Endodermal cell (in vitro differentiated cells): ENCODE measurements at regions not wholly inside any gene's neighbourhood (a gene's known extent, or its start where the extent isn't known, plus 50 kb on each side); places are given as distances from the start of the nearest gene placed in this dataset.

Experiments
- DNase-seq: peaks from one replicate; pipeline ENCODE4 v3.0.0-alpha.2; 2017
- H3K27ac ChIP-seq: 2 replicates; pipeline ENCODE4 v1.5.1; 2013; ENCODE audit warnings: mild to moderate bottlenecking, low read depth, low read length, moderate library complexity
- H3K27me3 ChIP-seq: 2 replicates; pipeline ENCODE4 v1.6.1; 2013; ENCODE audit warnings: mild to moderate bottlenecking, low read length, moderate library complexity; ENCODE audit not compliant: insufficient read depth, control insufficient read depth, poor library complexity, severe bottlenecking
- H3K36me3 ChIP-seq: 2 replicates; pipeline ENCODE4 v1.7.0; 2013; ENCODE audit warnings: mild to moderate bottlenecking, low read length, moderate library complexity; ENCODE audit not compliant: control insufficient read depth, insufficient read depth
- H3K4me1 ChIP-seq: one replicate; pipeline ENCODE4 v1.7.0; 2013; ENCODE audit warnings: low read length; ENCODE audit not compliant: control insufficient read depth, insufficient read depth
- H3K4me3 ChIP-seq: 2 replicates; pipeline ENCODE4 v1.5.1; 2013; ENCODE audit warnings: mild to moderate bottlenecking, low read length, moderate library complexity
- H3K9ac ChIP-seq: 2 replicates; pipeline ENCODE4 v1.6.1; 2013; ENCODE audit warnings: mild to moderate bottlenecking, low read length, moderate library complexity; ENCODE audit not compliant: poor library complexity, severe bottlenecking; ENCODE audit errors: extremely low read depth
- H3K9me3 ChIP-seq: 2 replicates; pipeline ENCODE4 v1.6.1; 2013; ENCODE audit warnings: mild to moderate bottlenecking, low read length, moderate library complexity; ENCODE audit not compliant: control insufficient read depth
- H3K27ac Mint-ChIP-seq: 2 replicates; pipeline ENCODE4 v1.8.0; 2020; ENCODE audit warnings: mixed read lengths
- H3K27me3 Mint-ChIP-seq: 2 replicates; pipeline ENCODE4 v1.8.0; 2021; ENCODE audit warnings: mild to moderate bottlenecking, mixed read lengths; ENCODE audit not compliant: insufficient read depth
- H3K36me3 Mint-ChIP-seq: 2 replicates; pipeline ENCODE4 v1.8.0; 2020; ENCODE audit warnings: low read depth, mixed read lengths
- H3K4me1 Mint-ChIP-seq: 2 replicates; pipeline ENCODE4 v1.8.0; 2020; ENCODE audit warnings: mixed read lengths
- H3K4me3 Mint-ChIP-seq: 2 replicates; pipeline ENCODE4 v1.8.0; 2020; ENCODE audit warnings: mild to moderate bottlenecking, moderate library complexity, mixed read lengths
- H3K9me3 Mint-ChIP-seq: 2 replicates; pipeline ENCODE4 v1.8.0; 2020; ENCODE audit warnings: mild to moderate bottlenecking, mixed read lengths
- WGBS, 2 experiments: methylation state at CpG; one replicate each; pipeline versions ENCODE4 v1.1.5 to v1.1.7; 2013; ENCODE audit warnings: missing lambda C conversion rate in 2 of 2, mixed read lengths in 1 of 2; ENCODE audit not compliant: insufficient coverage in 1 of 2, insufficient read length in 1 of 2; 5-methylcytosine and 5-hydroxymethylcytosine counted together
- TF ChIP-seq, protein P1 (sequence below): fragments of 200-600 bp; sonication (generic); conservative IDR thresholded peaks from 2 replicates; pipeline ENCODE4 v1.5.0; 2021; ENCODE audit warnings: antibody characterized with exemption, mild to moderate bottlenecking

DNA sequence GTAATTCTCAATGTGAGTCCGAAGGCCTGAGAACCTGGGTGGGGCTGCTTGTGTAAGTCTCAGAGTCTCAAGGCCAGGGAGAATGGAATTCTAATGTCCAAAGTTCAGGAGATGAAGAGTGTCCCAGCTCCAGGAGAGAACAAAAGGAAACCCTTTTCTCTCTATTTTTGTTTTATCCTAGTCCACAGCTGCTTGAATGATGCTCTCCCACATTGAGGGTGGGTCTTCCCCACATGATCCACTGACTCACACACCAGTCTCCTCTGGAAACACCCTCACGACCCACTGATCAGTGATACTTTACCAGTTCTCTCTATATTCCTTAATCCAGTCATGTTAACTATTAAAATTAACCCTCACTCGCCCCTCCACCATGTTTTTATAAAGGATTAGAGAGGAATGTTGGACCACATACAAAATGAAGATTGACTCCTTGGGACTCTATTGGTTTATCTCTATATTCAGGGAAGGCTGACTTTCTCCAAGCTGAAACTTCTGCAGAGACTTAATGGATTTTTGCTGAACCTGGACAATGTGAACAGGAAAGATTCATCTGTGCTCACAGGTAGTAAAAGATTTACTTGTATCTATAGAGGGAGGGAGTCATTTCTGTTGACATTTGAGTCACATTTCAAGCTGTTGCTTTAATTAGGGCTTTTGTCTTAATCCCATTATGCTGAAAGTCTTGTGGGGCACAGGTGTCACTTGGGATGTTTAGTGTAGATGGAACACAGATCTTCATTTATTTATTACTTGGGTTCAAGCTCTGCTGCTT, 1061.0 kb upstream of the TMEM132C start:
- no peaks in the 10 kb centered on the region for H3K27me3 Mint-ChIP-seq
- H3K4me3 Mint-ChIP-seq, result no peak overlapping the region
- Histone ChIP-seq H3K27ac (no peak overlapping the region), H3K36me3 (no peaks in the 10 kb centered on the region), H3K9ac (no peak overlapping the region), H3K27me3 (no peaks in the 10 kb centered on the region), H3K4me3 (no peak overlapping the region), H3K9me3 (no peaks in the 10 kb centered on the region), H3K4me1 (no peaks in the 10 kb centered on the region)
- H3K27ac Mint-ChIP-seq, result no peak overlapping the region
- no peak for DNase-seq
- no peaks in the 10 kb centered on the region for H3K36me3 Mint-ChIP-seq
- 82 to 84% methylated on average over 2 to 3 of the region's 3 CpGs for whole genome bisulfite sequencing, 2 experiments
- H3K4me1 Mint-ChIP-seq, result peaks cover 8% of the 10 kb centered on the region
- TF ChIP-seq, protein P1, sequence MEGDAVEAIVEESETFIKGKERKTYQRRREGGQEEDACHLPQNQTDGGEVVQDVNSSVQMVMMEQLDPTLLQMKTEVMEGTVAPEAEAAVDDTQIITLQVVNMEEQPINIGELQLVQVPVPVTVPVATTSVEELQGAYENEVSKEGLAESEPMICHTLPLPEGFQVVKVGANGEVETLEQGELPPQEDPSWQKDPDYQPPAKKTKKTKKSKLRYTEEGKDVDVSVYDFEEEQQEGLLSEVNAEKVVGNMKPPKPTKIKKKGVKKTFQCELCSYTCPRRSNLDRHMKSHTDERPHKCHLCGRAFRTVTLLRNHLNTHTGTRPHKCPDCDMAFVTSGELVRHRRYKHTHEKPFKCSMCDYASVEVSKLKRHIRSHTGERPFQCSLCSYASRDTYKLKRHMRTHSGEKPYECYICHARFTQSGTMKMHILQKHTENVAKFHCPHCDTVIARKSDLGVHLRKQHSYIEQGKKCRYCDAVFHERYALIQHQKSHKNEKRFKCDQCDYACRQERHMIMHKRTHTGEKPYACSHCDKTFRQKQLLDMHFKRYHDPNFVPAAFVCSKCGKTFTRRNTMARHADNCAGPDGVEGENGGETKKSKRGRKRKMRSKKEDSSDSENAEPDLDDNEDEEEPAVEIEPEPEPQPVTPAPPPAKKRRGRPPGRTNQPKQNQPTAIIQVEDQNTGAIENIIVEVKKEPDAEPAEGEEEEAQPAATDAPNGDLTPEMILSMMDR, result no peak
- peaks cover 7% of the 10 kb centered on the region for H3K9me3 Mint-ChIP-seq

DNA sequence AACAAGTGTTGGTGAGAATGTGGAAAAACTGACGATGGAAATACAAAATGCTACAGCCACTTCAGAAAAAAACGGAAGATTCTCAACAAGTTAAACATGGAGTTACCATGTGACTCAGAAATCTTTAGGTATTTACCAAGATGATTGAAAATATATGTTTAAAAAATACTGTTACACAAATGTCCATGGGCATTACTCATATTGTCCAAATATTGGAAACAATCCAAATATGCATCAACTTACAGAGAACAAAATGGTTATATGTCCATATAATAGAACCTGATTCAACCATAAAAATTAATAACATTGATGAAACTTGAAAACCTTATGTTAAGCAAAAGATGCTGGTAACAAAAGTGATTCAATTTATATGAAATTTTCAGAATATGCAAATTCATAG, 1057.7 kb upstream of the TMEM132C start:
- Histone ChIP-seq H3K9me3 (no peaks in the 10 kb centered on the region), H3K36me3 (no peaks in the 10 kb centered on the region), H3K4me1 (no peaks in the 10 kb centered on the region), H3K27me3 (no peaks in the 10 kb centered on the region), H3K9ac (no peak overlapping the region), H3K27ac (no peak overlapping the region), H3K4me3 (no peak overlapping the region)
- Mint-ChIP-seq H3K36me3 (no peaks in the 10 kb centered on the region), H3K9me3 (no peaks in the 10 kb centered on the region), H3K27me3 (peaks cover 2% of the 10 kb centered on the region), H3K4me3 (no peak overlapping the region), H3K27ac (no peak overlapping the region), H3K4me1 (peaks cover 8% of the 10 kb centered on the region)
- no peak for DNase-seq
- WGBS, 2 experiments, result 83 to 92% methylated on average over 1 to 2 of the region's 2 CpGs
- TF ChIP-seq, protein P1, result no peak

DNA sequence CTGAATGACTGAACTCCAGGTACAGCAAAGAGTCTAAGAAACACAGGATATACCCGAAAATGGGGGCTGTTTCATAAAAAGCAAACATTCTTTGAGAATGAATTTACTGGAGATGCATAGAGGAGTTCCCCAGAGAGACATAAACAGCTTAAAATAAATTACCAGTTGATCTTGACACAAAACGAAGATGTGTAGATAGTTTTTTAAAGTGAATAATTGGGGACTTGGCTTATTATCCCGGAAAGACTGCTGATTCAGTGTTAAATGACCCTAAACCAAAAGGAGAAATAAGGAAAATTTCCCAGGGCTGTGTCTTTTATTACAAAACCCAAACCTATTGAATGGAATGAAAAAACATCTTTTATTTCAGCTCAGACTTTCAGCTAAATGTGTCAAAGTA, 1052.8 kb upstream of the TMEM132C start:
- Histone ChIP-seq H3K27ac (no peak overlapping the region), H3K9ac (no peak overlapping the region), H3K4me3 (no peak overlapping the region), H3K36me3 (no peaks in the 10 kb centered on the region), H3K9me3 (no peaks in the 10 kb centered on the region), H3K27me3 (no peaks in the 10 kb centered on the region), H3K4me1 (no peaks in the 10 kb centered on the region)
- Mint-ChIP-seq H3K9me3 (peaks cover 1% of the 10 kb centered on the region), H3K4me3 (no peak overlapping the region), H3K36me3 (no peaks in the 10 kb centered on the region), H3K4me1 (no peaks in the 10 kb centered on the region), H3K27ac (no peak overlapping the region), H3K27me3 (peaks cover 5% of the 10 kb centered on the region)
- 79 to 93% methylated on average over 3 of the region's 3 CpGs for WGBS, 2 experiments
- TF ChIP-seq, protein P1, result no peak
- DNase-seq, result no peak
